RWPE2 (cell line): ENCODE measurements at regions not wholly inside any gene's neighbourhood (a gene's known extent, or its start where the extent isn't known, plus 50 kb on each side); places are given as distances from the start of the nearest gene placed in this dataset.

Source experiments
- ATAC-seq: fragments of 200-7000 bp; cut with Tn5 transposase; 3 replicates; pipeline ENCODE4 v1.9.1; 2021; ENCODE audit warnings: low read depth
- DNase-seq: peaks from one replicate; pipeline ENCODE4 v3.0.0-alpha.2; 2020; ENCODE audit warnings: low spot score
- H3K27ac ChIP-seq: fragments of 450-650 bp; 2 replicates; pipeline ENCODE4 v1.5.1; 2017; ENCODE audit warnings: mild to moderate bottlenecking; ENCODE audit not compliant: poor library complexity, severe bottlenecking
- H3K27me3 ChIP-seq: fragments of 250-450 bp; sonication (Bioruptor Pico); 2 replicates; pipeline ENCODE4 v1.5.1; 2021; ENCODE audit warnings: mild to moderate bottlenecking, moderate library complexity; ENCODE audit not compliant: insufficient read depth, poor library complexity, severe bottlenecking
- H3K36me3 ChIP-seq: fragments of 250-450 bp; sonication (Bioruptor Pico); 2 replicates; pipeline ENCODE4 v1.5.1; 2020; ENCODE audit warnings: low read depth, mild to moderate bottlenecking, moderate library complexity
- H3K4me1 ChIP-seq: fragments of 250-450 bp; sonication (Bioruptor Pico); 2 replicates; pipeline ENCODE4 v1.5.1; 2021; ENCODE audit warnings: mild to moderate bottlenecking, moderate library complexity; ENCODE audit not compliant: insufficient read depth, poor library complexity, severe bottlenecking
- H3K4me3 ChIP-seq: fragments of 250-450 bp; sonication (Bioruptor Pico); 2 replicates; pipeline ENCODE4 v1.5.1; 2021; ENCODE audit warnings: mild to moderate bottlenecking, moderate library complexity; ENCODE audit not compliant: severe bottlenecking
- H3K9me3 ChIP-seq: fragments of 250-450 bp; sonication (Bioruptor Pico); 2 replicates; pipeline ENCODE4 v1.5.1; 2021; ENCODE audit warnings: mild to moderate bottlenecking, moderate library complexity; ENCODE audit not compliant: severe bottlenecking
- CTCF ChIP-seq: fragments of 450-650 bp; IDR thresholded peaks from one replicate; pipeline ENCODE4 v1.5.1; 2017; ENCODE audit warnings: mild to moderate bottlenecking, moderate library complexity; ENCODE audit not compliant: poor library complexity, severe bottlenecking

- no peak for DNase-seq
- no peak overlapping the region for H3K27ac ChIP-seq
- peaks cover 4% of the 10 kb centered on the region for H3K4me1 ChIP-seq
- H3K27me3 ChIP-seq = no peaks in the 10 kb centered on the region
- H3K9me3 ChIP-seq = no peaks in the 10 kb centered on the region
- no peaks in the 10 kb centered on the region for H3K36me3 ChIP-seq
- no peak overlapping the region for H3K4me3 ChIP-seq
- TF ChIP-seq CTCF = no peak
- ATAC-seq = no peak
These were observed 114.3 kb downstream of the NAV1 start for GRCh38 chr1:201653233-201653632.

- no peak for TF ChIP-seq CTCF
- Histone ChIP-seq H3K9me3 (no peaks in the 10 kb centered on the region), H3K27me3 (no peaks in the 10 kb centered on the region), H3K4me1 (peaks cover 4% of the 10 kb centered on the region), H3K27ac (no peak overlapping the region), H3K4me3 (no peak overlapping the region), H3K36me3 (no peaks in the 10 kb centered on the region)
- no peak for ATAC-seq
- no peak for DNase-seq
These were observed 115.0 kb downstream of the NAV1 start for GRCh38 chr1:201653883-201654282.

- Histone ChIP-seq H3K4me3 (no peak overlapping the region), H3K36me3 (no peaks in the 10 kb centered on the region), H3K9me3 (no peaks in the 10 kb centered on the region), H3K27me3 (no peaks in the 10 kb centered on the region), H3K4me1 (peaks cover 4% of the 10 kb centered on the region), H3K27ac (no peak overlapping the region)
- no peak for TF ChIP-seq CTCF
- ATAC-seq (no peak), DNase-seq (no peak)
These were observed 116.3 kb downstream of the NAV1 start for GRCh38 chr1:201655243-201655642.

- no peak for ATAC-seq
- DNase-seq = no peak
- Histone ChIP-seq H3K36me3 (no peaks in the 10 kb centered on the region), H3K27ac (no peak overlapping the region), H3K4me3 (no peak overlapping the region), H3K9me3 (no peaks in the 10 kb centered on the region), H3K4me1 (peaks cover under 1% of the 10 kb centered on the region), H3K27me3 (no peaks in the 10 kb centered on the region)
- no peak for TF ChIP-seq CTCF
These were observed 117.0 kb downstream of the NAV1 start for GRCh38 chr1:201655910-201656309.

GRCh38 chr1:201656311-201657032 is 117.5 kb downstream of the NAV1 start:
- no peak for ATAC-seq
- no peak for DNase-seq
- no peaks in the 10 kb centered on the region for H3K27me3 ChIP-seq
- no peaks in the 10 kb centered on the region for H3K4me1 ChIP-seq
- no peak overlapping the region for H3K27ac ChIP-seq
- no peaks in the 10 kb centered on the region for H3K36me3 ChIP-seq
- no peaks in the 10 kb centered on the region for H3K9me3 ChIP-seq
- no peak overlapping the region for H3K4me3 ChIP-seq
- TF ChIP-seq CTCF = no peak
